Spleen (tissue), 11 donors: ENCODE measurements at regions not wholly inside any gene's neighbourhood (a gene's known extent, or its start where the extent isn't known, plus 50 kb on each side); places are given as distances from the start of the nearest gene placed in this dataset.

Experiments used
- DNase-seq: peaks from one replicate; pipeline ENCODE4 v3.0.0-alpha.2; 2020
- H3K27ac ChIP-seq, 8 donors: fragments of 200-600 bp; sonication (generic) in 7 of 8; 1 replicate in 4 of 8; 2 replicates in 4 of 8; pipeline versions ENCODE4 v1.5.0 to v1.8.0; 2016 to 2021; ENCODE audit warnings: inconsistent platforms in 4 of 8, mild to moderate bottlenecking in 4 of 8, moderate library complexity in 1 of 8
- H3K27me3 ChIP-seq, 7 donors: fragments of 200-600 bp; sonication (generic) in 6 of 7; replicated peaks in 1 of 7; 1 replicate in 4 of 7; 2 replicates in 3 of 7; pipeline versions ENCODE4 v1.5.0 to v1.8.0; 2016 to 2021; ENCODE audit warnings: inconsistent platforms in 3 of 7, mild to moderate bottlenecking in 1 of 7
- H3K36me3 ChIP-seq, 6 donors: fragments of 200-600 bp; sonication (generic) in 5 of 6; 1 replicate in 4 of 6; 2 replicates in 2 of 6; pipeline versions ENCODE4 v1.5.0 to v1.8.0; 2016 to 2021; ENCODE audit warnings: inconsistent platforms in 2 of 6
- H3K4me1 ChIP-seq, 6 donors: fragments of 200-600 bp; sonication (generic) in 5 of 6; 1 replicate in 3 of 6; 2 replicates in 3 of 6; pipeline versions ENCODE4 v1.5.0 to v1.8.0; 2016 to 2021; ENCODE audit warnings: inconsistent platforms in 3 of 6
- H3K4me3 ChIP-seq, 8 donors: fragments of 200-600 bp; sonication (generic) in 7 of 8; 1 replicate in 4 of 8; 2 replicates in 4 of 8; pipeline versions ENCODE4 v1.5.0 to v1.8.0; 2016 to 2021; ENCODE audit warnings: inconsistent platforms in 4 of 8, mild to moderate bottlenecking in 4 of 8, moderate library complexity in 2 of 8
- H3K9me3 ChIP-seq, 8 donors: fragments of 200-600 bp; sonication (generic) in 7 of 8; 1 replicate in 4 of 8; 2 replicates in 4 of 8; pipeline versions ENCODE4 v1.5.0 to v1.8.0; 2016 to 2021; ENCODE audit warnings: inconsistent platforms in 4 of 8
- CTCF ChIP-seq, 11 experiments: fragments of 200-600 bp in 7 of 11; fragments of 450-650 bp in 4 of 11; sonication (generic) in 4 of 11; IDR thresholded peaks in 8 of 11; conservative IDR thresholded peaks in 3 of 11; 1 replicate in 7 of 11; 2 replicates in 4 of 11; pipeline versions ENCODE4 v1.4.0 to v1.8.0; 2016 to 2021; ENCODE audit warnings: antibody characterized with exemption in 11 of 11, inconsistent platforms in 4 of 11, mild to moderate bottlenecking in 1 of 11
- POLR2A ChIP-seq, 3 donors: fragments of 450-650 bp; IDR thresholded peaks; one replicate each; pipeline ENCODE4 v1.5.1; 2017; ENCODE audit warnings: antibody characterized with exemption in 3 of 3, mild to moderate bottlenecking in 1 of 3
- POLR2AphosphoS5 ChIP-seq, 3 donors: sonication (generic); formaldehyde crosslinking; IDR thresholded peaks; one replicate each; pipeline ENCODE4 v1.5.1; 2017; ENCODE audit warnings: antibody characterized with exemption in 3 of 3
- WGBS, 5 donors: extraction: QIAGEN DNeasy Blood & Tissue Kit in 3 of 5; methylation state at CpG; one replicate each; pipeline versions ENCODE4 v1.1.5 to v1.1.7; 2013 to 2018; 5-methylcytosine and 5-hydroxymethylcytosine counted together
- intact Hi-C: fragments of 100-400 bp; cut with DNase I; formaldehyde crosslinking; loops from one replicate; pipeline ENCODE4 v1.15.0; 2023; ENCODE audit warnings: low total_unique reads
- donor health status: healthy with polysubstance abuse.
- donor health status: DM: no; HTN: no; CAD: no; lungs with moderate emphysema.
- donor health status: DM: no; HTN: no; CAD: no.
- donor health status: Bipolar disorder and iron deficiency.
- donor health status: healthy.
- donor health status: DM: no; HTN: no; CAD: no.
- donor health status: DM: yes; HTN: yes; CAD: no.

DNA sequence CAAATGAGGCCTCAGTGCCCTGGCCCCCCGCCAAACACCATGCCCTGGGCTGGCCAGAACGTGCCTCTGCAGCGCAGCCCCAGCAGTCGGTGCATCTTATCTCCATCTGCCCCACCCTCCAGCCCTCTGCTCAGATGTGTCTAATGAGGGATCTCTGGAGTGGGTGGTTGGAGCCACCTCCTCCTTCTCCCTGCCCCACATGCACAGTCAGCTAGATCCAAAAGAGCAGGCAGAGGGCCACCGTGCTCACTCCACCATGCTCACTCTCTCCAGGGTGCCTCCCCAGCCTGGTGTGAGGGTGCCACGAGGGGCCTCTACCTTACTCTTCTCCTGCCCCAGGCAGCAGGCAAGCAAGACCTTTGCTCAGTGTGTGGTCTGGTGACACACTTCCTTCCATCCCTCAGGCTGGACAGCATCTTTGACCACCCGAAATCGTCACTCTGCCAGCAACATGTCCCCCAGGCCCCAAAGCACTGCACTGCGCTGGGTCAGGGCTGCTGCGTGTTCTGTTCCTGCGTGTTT lies 266.1 kb upstream of the HDAC4 start:
- intact Hi-C loops: no loop called here
- H3K27ac ChIP-seq: no peak overlapping the region
- no peaks in the 10 kb centered on the region for H3K9me3 ChIP-seq
- H3K4me1 ChIP-seq: no peaks in the 10 kb centered on the region
- no peak overlapping the region for H3K4me3 ChIP-seq
- H3K27me3 ChIP-seq: peaks cover 0 to 25% (median 0%) of the 10 kb centered on the region in 7 donors
- H3K36me3 ChIP-seq: no peaks in the 10 kb centered on the region
- WGBS, 5 donors: 85 to 91% (median 87%) methylated on average over 11 of the region's 11 CpGs
- no peak for DNase-seq
- TF ChIP-seq POLR2AphosphoS5 (IDR thresholded peaks at IDR 0.05) (no peak), POLR2A (IDR thresholded peaks at IDR 0.05) (no peak), CTCF (IDR thresholded peaks at IDR 0.05 in 8 of 11, conservative IDR thresholded peaks at IDR 0.05 in 3 of 11) (no peak)

- no peak for DNase-seq
- H3K27ac ChIP-seq: no peak overlapping the region
- H3K36me3 ChIP-seq: no peaks in the 10 kb centered on the region
- TF ChIP-seq POLR2AphosphoS5 (IDR thresholded peaks at IDR 0.05) (no peak), CTCF (IDR thresholded peaks at IDR 0.05 in 8 of 11, conservative IDR thresholded peaks at IDR 0.05 in 3 of 11) (no peak), POLR2A (IDR thresholded peaks at IDR 0.05) (no peak)
- 84 to 93% (median 91%) methylated on average over 17 to 18 of the region's 18 CpGs for WGBS, 5 donors
- no peaks in the 10 kb centered on the region for H3K9me3 ChIP-seq
- no peak overlapping the region for H3K4me3 ChIP-seq
- intact Hi-C loops: no loop called here
- H3K4me1 ChIP-seq: peaks cover 0 to 2% (median 0%) of the 10 kb centered on the region in 6 donors
- peaks cover 0 to 32% (median 0%) of the 10 kb centered on the region in 7 donors for H3K27me3 ChIP-seq
Measured at GRCh38 chr2:239666053-239666854, 265.4 kb upstream of the HDAC4 start.

- no peak for TF ChIP-seq POLR2A (IDR thresholded peaks at IDR 0.05)
- no peak for TF ChIP-seq POLR2AphosphoS5 (IDR thresholded peaks at IDR 0.05)
- TF ChIP-seq CTCF (IDR thresholded peaks at IDR 0.05 in 8 of 11, conservative IDR thresholded peaks at IDR 0.05 in 3 of 11): no peak
- Histone ChIP-seq H3K27me3 (peaks cover 0 to 48% (median 0%) of the 10 kb centered on the region in 7 donors), H3K9me3 (no peaks in the 10 kb centered on the region), H3K27ac (no peak overlapping the region), H3K36me3 (no peaks in the 10 kb centered on the region), H3K4me1 (peaks cover 0 to 19% (median 0%) of the 10 kb centered on the region in 6 donors), H3K4me3 (no peak overlapping the region)
- no peak for DNase-seq
- WGBS, 5 donors: 85 to 96% (median 88%) methylated on average over 4 to 5 of the region's 5 CpGs
- intact Hi-C loops: no loop called here
Measured at GRCh38 chr2:239664216-239664810, 263.5 kb upstream of the HDAC4 start.

GRCh38 chr2:239663364-239663924 lies 262.6 kb upstream of the HDAC4 start:
- Histone ChIP-seq H3K9me3 (no peaks in the 10 kb centered on the region), H3K4me3 (no peak overlapping the region), H3K27me3 (peaks cover 0 to 48% (median 0%) of the 10 kb centered on the region in 7 donors), H3K4me1 (peaks cover 0 to 19% (median 0%) of the 10 kb centered on the region in 6 donors), H3K27ac (no peak overlapping the region), H3K36me3 (no peaks in the 10 kb centered on the region)
- WGBS, 5 donors: 79 to 92% (median 85%) methylated on average over 9 of the region's 9 CpGs
- TF ChIP-seq POLR2A (IDR thresholded peaks at IDR 0.05) (no peak), CTCF (IDR thresholded peaks at IDR 0.05 in 8 of 11, conservative IDR thresholded peaks at IDR 0.05 in 3 of 11) (no peak), POLR2AphosphoS5 (IDR thresholded peaks at IDR 0.05) (no peak)
- intact Hi-C loops: no loop called here
- DNase-seq: no peak
